HG03159 (cell line): ENCODE measurements at regions not wholly inside any gene's neighbourhood (a gene's known extent, or its start where the extent isn't known, plus 50 kb on each side); places are given as distances from the start of the nearest gene placed in this dataset.

Experiments used
- ATAC-seq: cut with Tn5 transposase; IDR thresholded peaks from one replicate; pipeline ENCODE4 v1.9.1; 2021; ENCODE audit warnings: mild to moderate bottlenecking, moderate library complexity; ENCODE audit not compliant: unreplicated experiment

DNA sequence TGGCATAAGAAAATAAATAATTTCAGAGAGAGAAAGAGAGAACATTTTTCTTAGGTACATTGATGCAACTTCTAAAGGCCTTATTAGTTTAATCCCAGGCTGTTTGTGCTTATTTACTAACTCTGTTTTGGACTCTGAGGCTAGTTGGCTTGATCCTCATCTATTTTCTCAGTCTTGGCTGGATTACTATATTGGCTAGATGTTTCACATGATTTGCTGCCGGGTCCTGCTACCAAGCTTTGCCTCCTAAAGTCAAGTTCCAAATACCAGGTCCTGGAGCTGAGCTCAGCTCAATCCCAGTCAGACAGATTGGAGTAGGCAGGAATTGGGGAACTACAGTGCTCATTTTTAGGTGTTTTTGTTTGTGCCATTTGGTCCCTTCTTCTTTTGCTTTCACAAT, 340.8 kb downstream of the BCAT1 start:
- no peak for ATAC-seq

- ATAC-seq, result no peak
These were observed 343.0 kb downstream of the BCAT1 start for GRCh38 chr12:24605916-24606315.

GRCh38 chr12:24605466-24605865, 343.4 kb downstream of the BCAT1 start:
- ATAC-seq, result no peak

GRCh38 chr12:24603371-24603770, 345.5 kb downstream of the BCAT1 start:
- no peak for ATAC-seq

DNA sequence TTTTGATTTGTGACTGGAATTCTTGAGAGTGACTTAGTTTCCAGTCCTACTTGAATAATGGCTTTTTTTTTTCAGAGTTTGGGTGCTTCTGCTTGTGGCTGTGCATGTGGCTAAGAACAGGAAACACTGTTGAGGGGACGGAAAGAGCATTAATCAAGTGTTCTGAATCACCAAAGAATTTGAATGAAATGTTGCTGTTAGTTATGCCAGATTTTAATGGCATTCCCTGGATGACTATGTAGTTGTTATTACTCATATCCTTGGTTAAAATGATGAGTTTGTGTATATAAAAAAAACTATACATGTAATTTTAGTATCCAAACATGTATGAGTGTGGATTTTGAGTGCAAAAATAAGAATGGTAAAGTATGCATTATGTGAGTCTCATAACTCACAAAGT, 347.9 kb downstream of the BCAT1 start:
- ATAC-seq, result no peak

GRCh38 chr12:24600551-24600950, 348.4 kb downstream of the BCAT1 start:
- ATAC-seq, result no peak

- no peak for ATAC-seq
These were observed 349.2 kb downstream of the BCAT1 start for GRCh38 chr12:24599736-24600135.

- ATAC-seq, result no peak
These were observed 351.3 kb downstream of the BCAT1 start for GRCh38 chr12:24597580-24597979.

DNA sequence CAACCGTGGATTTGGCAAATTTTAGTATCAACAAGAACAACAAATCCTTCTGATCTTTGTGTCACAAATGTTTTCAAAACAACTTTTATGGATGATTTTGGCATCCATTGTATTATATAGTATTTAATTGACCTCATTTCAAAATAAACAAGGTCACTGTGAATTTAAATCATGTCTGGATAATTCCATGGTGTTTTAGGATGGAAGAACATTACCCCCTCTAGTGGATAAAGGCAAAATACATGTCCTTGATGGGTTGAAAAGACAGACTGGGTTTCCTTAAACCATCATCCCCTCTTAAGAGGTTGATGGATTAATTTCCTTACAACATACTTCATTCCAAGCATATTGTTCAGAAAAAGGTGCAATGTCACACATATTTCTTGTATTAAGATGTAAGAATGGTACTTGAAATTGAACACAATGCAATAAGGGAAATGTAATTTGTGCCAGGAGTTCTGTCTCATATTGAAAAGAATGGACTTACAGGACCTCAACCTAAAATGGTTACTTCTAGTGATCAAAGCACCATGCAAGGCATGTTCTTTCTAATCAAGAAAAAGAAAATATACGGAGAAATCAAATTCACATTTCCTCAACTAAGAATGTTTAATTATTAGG, 352.0 kb downstream of the BCAT1 start:
- no peak for ATAC-seq

- no peak for ATAC-seq
These were observed 353.2 kb downstream of the BCAT1 start for GRCh38 chr12:24595652-24596235.

GRCh38 chr12:24591715-24592440, 357.0 kb downstream of the BCAT1 start:
- ATAC-seq, result no peak

DNA sequence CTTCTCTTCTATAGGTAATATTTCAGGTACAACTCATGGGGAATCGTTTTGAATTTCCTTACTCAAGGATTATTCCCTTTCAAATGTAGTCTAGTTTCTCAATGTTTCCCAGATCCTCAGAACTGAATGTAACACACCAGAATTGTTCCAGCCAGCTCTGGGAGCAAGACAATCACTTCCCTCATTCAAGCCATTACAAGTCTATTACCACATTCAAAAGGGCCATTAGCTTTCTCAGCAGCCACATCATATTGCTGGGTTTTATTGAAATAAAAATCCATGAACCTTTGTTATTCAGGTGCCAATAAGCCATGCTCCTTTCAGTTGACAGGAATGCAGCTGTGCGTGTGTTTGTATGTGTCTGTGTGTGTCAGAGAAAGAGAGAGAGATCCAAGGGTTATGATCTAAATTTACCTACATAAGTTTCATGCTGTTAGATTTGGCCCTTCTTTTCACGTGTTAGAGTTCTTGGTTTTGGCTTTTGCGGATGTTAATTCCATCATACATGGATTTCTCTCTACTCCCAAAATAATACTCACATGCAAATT, 357.7 kb downstream of the BCAT1 start:
- ATAC-seq, result no peak

DNA sequence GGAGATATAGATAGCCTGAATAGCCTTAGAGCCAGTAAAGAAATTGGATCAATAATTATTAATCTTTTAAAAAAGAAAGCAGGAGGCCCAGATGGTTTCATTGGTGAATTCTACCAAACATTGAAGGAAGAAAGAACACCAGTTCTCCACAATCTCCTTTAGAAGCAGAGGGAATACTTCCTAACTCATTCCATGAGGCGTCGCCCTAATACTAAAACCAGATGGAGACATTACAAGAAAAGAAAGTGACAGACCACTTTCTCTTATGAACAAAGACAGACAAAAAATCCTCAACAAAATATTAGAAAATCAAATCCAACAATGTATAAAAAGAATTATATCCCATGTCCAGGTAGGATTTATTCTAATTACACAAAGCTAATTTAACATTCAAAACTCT, 362.6 kb downstream of the BCAT1 start:
- no peak for ATAC-seq

DNA sequence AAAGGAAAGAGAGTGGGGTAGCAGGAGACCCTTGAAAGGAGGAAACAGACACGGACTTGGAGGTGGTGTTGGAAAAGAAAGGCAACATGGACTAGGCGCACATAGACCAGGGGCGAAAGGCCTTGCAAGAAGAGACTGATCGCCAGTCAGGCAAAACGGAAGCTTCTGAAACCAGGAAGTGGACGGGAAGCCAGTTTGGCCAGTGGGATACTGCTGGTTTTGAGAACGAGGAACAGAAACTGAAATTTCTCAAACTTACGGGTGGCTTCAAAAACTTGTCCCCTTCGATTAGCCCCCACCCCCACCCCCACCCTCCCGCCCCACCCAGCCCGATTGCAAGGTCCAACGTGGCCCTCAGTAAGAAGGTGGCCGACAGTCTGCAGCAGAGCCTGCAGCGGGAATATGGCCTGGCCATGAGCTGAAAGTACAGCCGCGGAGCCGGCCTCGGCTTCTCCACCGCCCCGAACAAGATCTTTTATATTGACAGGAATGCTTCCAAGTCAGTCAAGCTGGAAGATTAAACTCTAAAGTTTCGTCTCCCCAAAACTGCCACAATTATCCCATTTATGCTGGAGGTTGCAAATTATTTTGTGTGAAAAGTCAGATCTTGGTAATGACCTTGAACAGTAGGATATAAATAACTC, 364.7 kb downstream of the BCAT1 start:
- no peak for ATAC-seq

GRCh38 chr12:24582954-24583601, 365.8 kb downstream of the BCAT1 start:
- no peak for ATAC-seq

- no peak for ATAC-seq
These were observed 374.4 kb downstream of the BCAT1 start for GRCh38 chr12:24574538-24574937.

- ATAC-seq, result no peak
These were observed 375.3 kb downstream of the BCAT1 start for GRCh38 chr12:24573621-24574020.

- no peak for ATAC-seq
These were observed 383.6 kb downstream of the BCAT1 start for GRCh38 chr12:24565300-24565699.

DNA sequence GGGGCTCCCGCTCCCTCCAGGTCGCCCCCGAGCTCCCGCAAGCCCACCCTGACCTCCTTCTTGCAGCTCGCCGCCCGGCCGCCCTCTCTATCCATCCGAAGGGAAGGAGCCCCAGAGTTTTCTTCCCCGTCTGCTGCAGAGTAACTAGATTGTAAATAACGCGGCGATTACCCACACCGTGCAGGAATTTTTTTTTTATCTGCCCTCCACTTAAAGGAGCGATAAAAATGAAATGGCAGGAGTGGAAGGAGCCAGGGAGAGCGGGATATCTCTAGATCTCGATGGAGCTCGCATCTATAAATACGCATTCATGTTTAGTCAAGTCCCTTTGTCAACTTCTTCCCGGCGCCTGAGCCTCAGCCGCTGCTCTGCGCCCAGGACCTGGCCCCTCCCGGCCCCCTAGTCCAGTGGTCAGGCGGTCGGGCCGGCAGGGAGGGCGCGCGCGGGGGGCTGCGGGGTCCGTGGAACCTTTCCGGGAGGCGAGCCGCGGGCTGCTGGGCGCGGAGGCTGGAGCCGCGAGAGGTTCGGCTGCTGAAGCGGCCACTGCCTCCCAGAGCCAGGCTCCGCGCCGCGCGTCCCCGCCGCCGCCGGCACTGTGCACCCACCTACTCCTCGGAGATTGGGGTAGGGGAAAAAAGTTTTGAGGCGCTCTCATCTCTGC, 386.0 kb downstream of the BCAT1 start:
- ATAC-seq, result no peak

- ATAC-seq, result no peak
These were observed 386.8 kb downstream of the BCAT1 start for GRCh38 chr12:24561882-24562770.
